Fibroblast of upper back skin (primary cell): ENCODE measurements at regions not wholly inside any gene's neighbourhood (a gene's known extent, or its start where the extent isn't known, plus 50 kb on each side); places are given as distances from the start of the nearest gene placed in this dataset.
"Not testable (repeated sequence)": the region's sequence is repeated elsewhere in the genome, so short reads cannot be mapped to it uniquely, and the experiment has no call there.

ENCODE experiments used
- DNase-seq: peaks from one replicate; pipeline ENCODE4 v3.0.0-alpha.2; 2013

DNA sequence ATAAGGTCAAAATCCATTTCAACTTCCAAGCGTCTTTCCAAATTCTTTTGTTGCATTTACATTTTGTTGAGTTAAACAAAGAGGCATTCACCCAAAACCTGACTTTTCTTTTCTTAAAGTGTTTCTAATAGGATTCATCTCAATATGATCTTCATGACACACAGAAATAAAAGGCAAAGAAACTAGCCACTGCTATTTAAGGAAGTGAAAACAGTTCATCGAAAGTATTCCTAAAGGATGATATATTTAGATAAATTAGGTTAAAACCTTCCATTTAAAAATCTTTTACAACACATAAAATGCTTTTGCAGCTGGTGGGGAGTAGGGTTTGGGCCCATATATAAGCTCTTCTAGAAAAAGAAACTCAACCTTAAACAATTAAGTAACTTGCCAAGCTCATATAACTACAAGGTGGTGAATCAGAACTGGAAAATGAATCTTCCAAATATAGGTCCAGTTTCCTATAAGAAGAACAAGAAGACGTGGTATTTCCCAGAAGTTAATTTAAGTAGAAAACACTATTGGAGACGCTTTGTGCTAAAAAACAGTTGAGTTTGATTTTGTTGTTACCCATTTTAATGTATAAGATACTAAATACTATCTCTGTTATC lies 336.0 kb upstream of the HNRNPA3 start:
- no peak for DNase-seq

GRCh38 chr2:176879426-176879995 lies 333.1 kb upstream of the HNRNPA3 start:
- DNase-seq = no peak

GRCh38 chr2:176882045-176882444 lies 330.5 kb upstream of the HNRNPA3 start:
- DNase-seq = not testable (repeated sequence)

DNA sequence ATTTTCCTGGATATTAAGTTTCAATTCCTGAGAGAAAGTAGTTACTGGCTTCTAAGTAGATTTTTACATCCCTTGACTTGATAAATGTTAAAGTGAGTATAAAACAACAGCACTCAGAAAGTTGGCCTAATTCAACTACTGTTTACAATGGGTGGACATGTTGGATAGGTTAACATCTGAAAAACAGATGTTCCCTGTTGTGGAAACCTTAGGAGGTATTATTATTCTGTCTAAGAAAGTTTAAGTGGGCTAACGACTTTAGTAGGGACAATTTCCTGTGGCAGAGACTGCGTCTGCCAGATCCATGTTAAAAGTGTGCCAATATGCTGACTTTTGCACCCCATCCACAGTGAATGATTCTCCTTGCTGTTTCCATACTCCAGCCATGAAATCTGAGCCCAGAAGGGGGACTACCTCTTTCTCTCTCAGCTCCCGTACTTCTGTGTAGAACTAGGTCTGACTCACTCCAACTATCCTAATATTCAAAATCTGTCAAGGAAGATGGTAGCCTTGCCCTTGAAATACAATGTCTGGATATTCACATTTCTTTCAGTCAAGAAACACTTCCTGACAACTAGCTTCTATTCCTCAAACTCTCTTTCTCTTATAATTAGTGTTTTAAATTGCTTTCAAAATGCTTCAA lies 327.5 kb upstream of the HNRNPA3 start:
- no peak for DNase-seq

DNA sequence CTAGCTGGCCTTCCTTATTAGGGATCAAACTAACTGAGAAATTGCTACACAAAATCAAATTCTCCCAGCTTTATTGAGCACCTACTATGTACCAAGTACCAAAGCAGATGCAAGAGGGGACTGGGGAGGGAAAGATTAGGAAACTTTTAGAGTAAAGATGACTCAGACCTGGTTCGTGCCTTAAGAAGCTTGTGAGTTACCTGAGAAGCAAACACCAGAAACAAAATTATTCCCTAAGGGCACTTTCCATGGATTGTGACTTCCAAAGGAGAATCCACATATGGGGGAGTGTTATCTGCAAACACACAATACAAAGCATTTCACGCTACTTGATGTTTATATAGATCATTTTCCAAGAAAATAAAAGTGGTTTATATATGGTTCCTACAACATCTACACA lies 326.9 kb upstream of the HNRNPA3 start:
- DNase-seq = no peak

GRCh38 chr2:176891105-176891504 lies 321.5 kb upstream of the HNRNPA3 start:
- no peak for DNase-seq

GRCh38 chr2:176891857-176892256 lies 320.7 kb upstream of the HNRNPA3 start:
- DNase-seq = no peak

- no peak for DNase-seq
Measured at GRCh38 chr2:176892676-176893226, 319.8 kb upstream of the HNRNPA3 start.

DNA sequence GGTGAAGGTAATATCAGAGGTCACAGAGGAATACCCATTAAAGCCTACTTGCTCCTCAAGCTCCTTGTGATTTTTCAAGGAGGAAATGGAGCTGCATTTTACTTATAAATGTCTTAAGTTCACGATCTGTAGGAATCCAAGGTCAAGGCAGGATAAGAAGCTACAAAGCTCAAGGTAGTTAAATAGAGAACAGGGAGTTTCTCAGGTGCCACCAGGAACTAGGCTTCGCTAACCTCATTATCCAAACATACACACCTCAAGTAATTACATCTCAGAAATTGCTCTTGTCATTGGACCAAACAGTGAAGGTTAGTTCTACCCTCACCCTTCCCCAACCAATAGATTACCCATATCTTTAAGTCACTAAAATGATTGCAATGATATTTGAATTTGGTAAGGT lies 317.4 kb upstream of the HNRNPA3 start:
- no peak for DNase-seq

GRCh38 chr2:176902454-176902853 lies 310.1 kb upstream of the HNRNPA3 start:
- DNase-seq = no peak

GRCh38 chr2:176904053-176904452 lies 308.5 kb upstream of the HNRNPA3 start:
- not testable (repeated sequence) for DNase-seq

- DNase-seq = no peak
Measured at GRCh38 chr2:176907341-176907740, 305.3 kb upstream of the HNRNPA3 start.

- no peak for DNase-seq
Measured at GRCh38 chr2:176910828-176911227, 301.8 kb upstream of the HNRNPA3 start.

DNA sequence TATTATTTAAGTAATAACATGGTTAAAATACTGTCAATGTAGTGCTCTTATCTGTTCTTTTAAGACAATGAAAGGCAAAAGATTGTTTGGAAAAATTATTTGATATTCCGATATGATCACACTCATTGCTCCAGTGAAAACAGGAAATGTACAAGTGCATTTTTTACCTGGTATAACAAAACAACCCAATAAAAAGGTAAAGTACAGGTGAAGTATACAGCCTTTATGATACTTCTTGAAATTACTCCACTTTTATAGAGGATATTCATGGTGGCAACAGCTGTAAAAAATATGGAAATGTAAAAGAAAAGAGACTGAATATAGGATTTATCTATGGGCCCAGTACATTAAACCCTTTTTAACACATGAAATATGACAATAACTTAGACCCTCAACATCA lies 298.6 kb upstream of the HNRNPA3 start:
- no peak for DNase-seq

DNA sequence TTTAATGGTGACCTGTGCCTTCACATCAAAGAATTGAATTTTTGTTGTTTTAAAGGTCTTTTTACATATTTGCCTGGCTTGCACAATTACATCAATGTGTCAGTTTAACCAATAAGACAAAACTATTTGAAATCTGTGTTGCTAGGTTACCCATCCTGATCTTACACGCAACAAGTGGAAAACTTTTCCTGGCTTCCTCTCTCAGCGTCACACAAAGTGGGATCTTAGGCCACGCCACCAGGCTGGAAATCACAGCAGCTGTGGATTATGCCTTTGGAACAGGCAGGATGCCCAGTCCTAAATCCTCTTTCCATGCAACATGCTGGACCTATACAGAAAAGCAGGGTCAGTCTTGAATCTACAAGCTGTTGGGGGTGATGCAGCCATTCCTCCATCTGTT lies 298.2 kb upstream of the HNRNPA3 start:
- no peak for DNase-seq

- not testable (repeated sequence) for DNase-seq
Measured at GRCh38 chr2:176922545-176922944, 290.0 kb upstream of the HNRNPA3 start.

GRCh38 chr2:176923205-176923604 lies 289.4 kb upstream of the HNRNPA3 start:
- DNase-seq = no peak

DNA sequence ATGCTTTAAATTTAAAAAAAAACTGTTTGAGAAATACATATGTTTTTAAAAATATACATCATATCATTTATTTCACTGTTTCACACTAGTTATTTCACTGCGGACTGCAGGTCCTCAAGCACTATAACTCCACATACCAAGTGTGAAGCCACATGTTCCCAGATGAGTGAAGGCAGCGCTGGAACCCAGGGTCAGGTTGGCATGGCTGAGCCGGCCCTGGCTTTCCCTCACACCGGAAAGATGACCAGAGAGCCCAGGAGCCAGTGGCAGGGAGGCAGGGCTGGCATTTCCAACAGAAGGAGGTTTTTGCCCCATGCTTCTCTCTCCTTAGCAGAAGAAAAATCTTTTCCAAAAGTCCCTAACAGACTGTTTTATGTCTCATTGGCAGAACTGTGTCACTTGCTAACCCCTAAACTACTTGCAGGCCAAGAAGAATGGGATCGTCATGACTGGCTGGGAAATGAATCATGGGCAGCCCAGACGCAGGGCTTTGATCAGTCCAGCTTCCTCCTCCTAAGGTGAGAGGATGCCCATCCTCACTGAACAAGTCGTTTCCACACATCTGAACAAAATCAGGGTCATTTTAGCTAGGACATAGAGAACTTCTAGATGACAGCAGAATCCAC lies 287.6 kb upstream of the HNRNPA3 start:
- no peak for DNase-seq

GRCh38 chr2:176926453-176926852 lies 286.1 kb upstream of the HNRNPA3 start:
- DNase-seq = no peak

- not testable (repeated sequence) for DNase-seq
Measured at GRCh38 chr2:176929387-176929786, 283.2 kb upstream of the HNRNPA3 start.

- peak; percentile 77 for DNase-seq
Measured at GRCh38 chr2:176931588-176932563, 280.7 kb upstream of the HNRNPA3 start.

GRCh38 chr2:176934131-176934530 lies 278.5 kb upstream of the HNRNPA3 start:
- DNase-seq = no peak
